NT2/D1 (cell line): ENCODE measurements at regions not wholly inside any gene's neighbourhood (a gene's known extent, or its start where the extent isn't known, plus 50 kb on each side); places are given as distances from the start of the nearest gene placed in this dataset.

Experiments used
- SUZ12 ChIP-seq: IDR thresholded peaks from 2 replicates; pipeline ENCODE4 v1.6.1; 2011; ENCODE audit not compliant: insufficient read length, insufficient read depth; ENCODE audit errors: extremely low read depth
- YY1 ChIP-seq: IDR thresholded peaks from 2 replicates; pipeline ENCODE4 v1.6.1; 2011; ENCODE audit not compliant: insufficient read length, insufficient read depth
- ZNF274 ChIP-seq: IDR thresholded peaks from 2 replicates; pipeline ENCODE4 v1.6.1; 2011; ENCODE audit warnings: mild to moderate bottlenecking, low read depth, low read length

- no peak for TF ChIP-seq YY1
- TF ChIP-seq ZNF274 = no peak
- no peak for TF ChIP-seq SUZ12
These were observed 134.5 kb downstream of the ADAMTS15 start for GRCh38 chr11:130582981-130583380.
